ENCODE measurements at regions not wholly inside any gene's neighbourhood (a gene's known extent, or its start where the extent isn't known, plus 50 kb on each side); places are given as distances from the start of the nearest gene placed in this dataset.

DNA sequence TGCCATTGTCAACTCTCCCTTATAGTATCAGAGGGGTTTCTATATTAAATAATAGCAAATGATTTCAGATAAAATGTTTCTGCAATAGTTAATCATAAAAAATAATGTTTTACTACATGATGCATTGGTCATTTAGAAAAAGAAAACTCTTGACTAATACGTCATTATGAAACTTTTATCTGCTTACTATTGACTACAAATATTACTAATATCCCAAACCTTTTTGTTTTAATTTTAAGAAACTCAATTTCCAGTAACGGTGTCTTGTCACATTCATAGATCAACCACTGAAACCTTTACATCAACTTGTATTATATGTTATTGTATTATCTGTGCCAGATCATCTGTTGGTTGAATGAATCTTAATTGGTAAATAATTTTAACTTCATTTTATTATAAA is 482.9 kb upstream of the SLC35B3 start:
- peaks cover 9% of the 10 kb centered on the region for H3K9me3 ChIP-seq (replicated peaks)
- no peaks in the 10 kb centered on the region for H3K4me1 ChIP-seq
- no peak overlapping the region for H3K27ac ChIP-seq (replicated peaks)
- H3K4me3 ChIP-seq = no peak overlapping the region
- no peaks in the 10 kb centered on the region for H3K36me3 ChIP-seq
- intact Hi-C loops (cut with micrococcal nuclease) = no loop called here
- DNase-seq = no peak
- TF ChIP-seq, protein P1, sequence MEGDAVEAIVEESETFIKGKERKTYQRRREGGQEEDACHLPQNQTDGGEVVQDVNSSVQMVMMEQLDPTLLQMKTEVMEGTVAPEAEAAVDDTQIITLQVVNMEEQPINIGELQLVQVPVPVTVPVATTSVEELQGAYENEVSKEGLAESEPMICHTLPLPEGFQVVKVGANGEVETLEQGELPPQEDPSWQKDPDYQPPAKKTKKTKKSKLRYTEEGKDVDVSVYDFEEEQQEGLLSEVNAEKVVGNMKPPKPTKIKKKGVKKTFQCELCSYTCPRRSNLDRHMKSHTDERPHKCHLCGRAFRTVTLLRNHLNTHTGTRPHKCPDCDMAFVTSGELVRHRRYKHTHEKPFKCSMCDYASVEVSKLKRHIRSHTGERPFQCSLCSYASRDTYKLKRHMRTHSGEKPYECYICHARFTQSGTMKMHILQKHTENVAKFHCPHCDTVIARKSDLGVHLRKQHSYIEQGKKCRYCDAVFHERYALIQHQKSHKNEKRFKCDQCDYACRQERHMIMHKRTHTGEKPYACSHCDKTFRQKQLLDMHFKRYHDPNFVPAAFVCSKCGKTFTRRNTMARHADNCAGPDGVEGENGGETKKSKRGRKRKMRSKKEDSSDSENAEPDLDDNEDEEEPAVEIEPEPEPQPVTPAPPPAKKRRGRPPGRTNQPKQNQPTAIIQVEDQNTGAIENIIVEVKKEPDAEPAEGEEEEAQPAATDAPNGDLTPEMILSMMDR (IDR thresholded peaks at IDR 0.05; ENCODE audit: borderline replicate concordance) = no peak
- H3K27me3 ChIP-seq (ENCODE audit: low read depth) = no peaks in the 10 kb centered on the region

DNA sequence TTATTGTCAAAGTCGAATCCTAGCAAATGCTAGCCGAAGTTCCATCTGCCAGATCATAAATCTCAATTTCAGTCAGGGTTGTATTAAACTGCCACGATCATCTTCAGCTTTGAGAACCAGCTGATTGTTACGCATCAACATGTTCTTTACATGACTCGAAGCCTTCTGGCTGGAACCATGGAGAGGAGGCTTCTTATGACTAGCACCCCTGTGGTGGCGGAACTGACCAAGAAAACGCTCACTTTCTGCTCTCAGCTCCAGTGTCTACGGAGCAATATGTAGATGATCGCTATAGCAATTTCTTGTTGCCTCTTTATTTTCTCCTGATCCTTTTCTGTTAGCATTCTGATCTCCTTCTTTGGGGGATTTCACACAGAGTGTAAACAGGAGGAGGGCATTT is 479.4 kb upstream of the SLC35B3 start:
- intact Hi-C loops (cut with micrococcal nuclease) = no loop called here
- no peak for DNase-seq
- H3K4me1 ChIP-seq = no peaks in the 10 kb centered on the region
- no peaks in the 10 kb centered on the region for H3K27me3 ChIP-seq (ENCODE audit: low read depth)
- H3K36me3 ChIP-seq = no peaks in the 10 kb centered on the region
- no peak overlapping the region for H3K27ac ChIP-seq (replicated peaks)
- peaks cover 32% of the 10 kb centered on the region for H3K9me3 ChIP-seq (replicated peaks)
- H3K4me3 ChIP-seq = no peak overlapping the region
- TF ChIP-seq, protein P1 (IDR thresholded peaks at IDR 0.05; ENCODE audit: borderline replicate concordance) = no peak

DNA sequence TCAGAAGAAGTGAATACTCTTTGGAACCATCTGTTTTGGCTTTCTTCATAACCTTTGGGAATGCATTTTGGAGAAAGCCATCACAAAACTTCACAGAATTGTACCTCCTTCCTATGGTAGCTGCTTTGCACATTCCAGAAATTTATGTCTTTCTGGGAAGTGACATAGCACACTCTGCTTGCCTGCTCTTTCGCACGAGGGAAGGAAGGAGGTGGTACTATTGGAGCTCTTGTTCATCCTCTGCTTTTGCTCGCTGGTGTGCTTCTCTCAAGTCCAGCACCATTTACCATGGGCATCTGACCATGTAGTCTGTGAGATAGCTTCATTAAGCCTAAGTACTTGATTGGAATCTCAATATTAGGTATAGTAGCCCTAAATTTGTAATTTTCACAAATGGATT is 473.3 kb upstream of the SLC35B3 start:
- no peak overlapping the region for H3K4me3 ChIP-seq

DNA sequence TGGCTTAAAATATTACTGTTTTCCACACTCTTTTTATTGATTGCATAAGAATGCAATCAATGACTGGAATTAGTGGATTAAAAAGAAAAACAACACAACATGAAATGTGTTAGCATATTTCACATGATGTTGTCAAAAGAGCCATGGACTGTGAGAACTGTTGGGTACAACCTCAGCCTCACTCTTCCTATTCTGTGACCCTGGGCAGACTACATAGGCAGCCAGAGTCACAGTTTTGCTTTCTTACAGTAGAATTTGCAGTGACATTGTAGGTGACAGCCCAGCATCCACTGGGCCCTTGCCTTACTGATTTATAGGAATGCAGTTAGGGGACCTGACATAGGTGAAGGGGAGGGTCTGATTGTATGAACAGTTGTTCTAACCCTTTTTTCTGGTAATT is 471.4 kb upstream of the SLC35B3 start:
- DNase-seq = no peak
- intact Hi-C loops (cut with micrococcal nuclease) = no loop called here
- Histone ChIP-seq H3K27me3 (ENCODE audit: low read depth) (no peaks in the 10 kb centered on the region), H3K36me3 (no peaks in the 10 kb centered on the region), H3K4me3 (no peak overlapping the region), H3K9me3 (replicated peaks) (peaks cover 16% of the 10 kb centered on the region), H3K27ac (replicated peaks) (no peak overlapping the region), H3K4me1 (no peaks in the 10 kb centered on the region)
- TF ChIP-seq, protein P1 (IDR thresholded peaks at IDR 0.05; ENCODE audit: borderline replicate concordance) = no peak

More for the DNA sequence above, 473.3 kb upstream of the SLC35B3 start:
- H3K27ac ChIP-seq (replicated peaks) = no peak overlapping the region
- TF ChIP-seq, protein P1 (IDR thresholded peaks at IDR 0.05; ENCODE audit: borderline replicate concordance) = no peak
- H3K27me3 ChIP-seq (ENCODE audit: low read depth) = no peaks in the 10 kb centered on the region
- DNase-seq = no peak
- no peaks in the 10 kb centered on the region for H3K36me3 ChIP-seq
- peaks cover 27% of the 10 kb centered on the region for H3K9me3 ChIP-seq (replicated peaks)
- intact Hi-C loops (cut with micrococcal nuclease) = no loop called here
- no peaks in the 10 kb centered on the region for H3K4me1 ChIP-seq

DNA sequence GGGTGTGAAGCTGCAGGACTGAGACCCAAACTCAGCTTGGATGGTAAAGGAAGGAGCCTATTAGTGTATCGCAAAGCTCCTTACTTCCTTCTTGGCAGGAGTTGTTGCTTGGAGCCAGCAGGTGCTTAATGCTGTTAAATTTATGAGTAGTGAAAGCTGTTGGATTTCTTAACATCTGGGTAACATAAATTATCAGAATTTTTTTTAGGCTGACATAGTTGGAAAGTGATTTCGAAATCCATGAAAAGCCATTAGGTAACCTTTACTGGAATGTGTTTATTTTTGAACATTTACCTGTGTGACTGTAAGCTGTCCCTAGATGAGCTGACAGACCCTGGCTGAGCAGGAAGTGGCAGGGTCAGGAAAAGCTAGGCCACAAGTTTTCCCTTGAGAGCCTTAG is 470.4 kb upstream of the SLC35B3 start:
- TF ChIP-seq, protein P1 (IDR thresholded peaks at IDR 0.05; ENCODE audit: borderline replicate concordance) = no peak
- Histone ChIP-seq H3K4me1 (no peaks in the 10 kb centered on the region), H3K4me3 (no peak overlapping the region), H3K36me3 (no peaks in the 10 kb centered on the region), H3K27ac (replicated peaks) (no peak overlapping the region), H3K9me3 (replicated peaks) (peaks cover 8% of the 10 kb centered on the region), H3K27me3 (ENCODE audit: low read depth) (no peaks in the 10 kb centered on the region)
- intact Hi-C loops (cut with micrococcal nuclease) = no loop called here
- DNase-seq = no peak

DNA sequence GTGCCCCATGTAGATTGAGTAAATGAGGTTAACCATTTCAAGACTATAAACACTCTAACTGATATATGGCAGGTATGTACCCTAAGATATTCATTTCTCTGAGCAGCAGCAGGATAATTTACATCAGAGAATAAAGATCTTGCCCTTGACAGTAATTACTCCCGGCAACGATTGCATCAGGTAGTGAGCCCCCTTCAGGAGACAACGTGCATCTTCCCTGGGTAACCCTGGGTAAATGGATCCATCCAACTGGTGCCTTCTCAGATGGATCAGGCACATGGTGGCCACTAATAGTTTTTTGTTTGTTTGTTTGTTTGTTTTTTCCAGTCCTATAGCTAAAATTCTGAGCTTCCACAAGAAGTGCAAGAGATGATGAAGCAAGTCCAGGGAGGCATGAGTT is 469.4 kb upstream of the SLC35B3 start:
- Histone ChIP-seq H3K27me3 (ENCODE audit: low read depth) (no peaks in the 10 kb centered on the region), H3K4me1 (no peaks in the 10 kb centered on the region), H3K27ac (replicated peaks) (no peak overlapping the region), H3K36me3 (no peaks in the 10 kb centered on the region), H3K9me3 (replicated peaks) (peaks cover 8% of the 10 kb centered on the region), H3K4me3 (no peak overlapping the region)
- intact Hi-C loops (cut with micrococcal nuclease) = no loop called here
- TF ChIP-seq, protein P1 (IDR thresholded peaks at IDR 0.05; ENCODE audit: borderline replicate concordance) = peak; percentile 22
- no peak for DNase-seq

All from left ventricle myocardium inferior (tissue), 1 donor.